ENCODE measurements at regions not wholly inside any gene's neighbourhood (a gene's known extent, or its start where the extent isn't known, plus 50 kb on each side); places are given as distances from the start of the nearest gene placed in this dataset.
"Not testable (repeated sequence)": the region's sequence is repeated elsewhere in the genome, so short reads cannot be mapped to it uniquely, and the experiment has no call there.

DNA sequence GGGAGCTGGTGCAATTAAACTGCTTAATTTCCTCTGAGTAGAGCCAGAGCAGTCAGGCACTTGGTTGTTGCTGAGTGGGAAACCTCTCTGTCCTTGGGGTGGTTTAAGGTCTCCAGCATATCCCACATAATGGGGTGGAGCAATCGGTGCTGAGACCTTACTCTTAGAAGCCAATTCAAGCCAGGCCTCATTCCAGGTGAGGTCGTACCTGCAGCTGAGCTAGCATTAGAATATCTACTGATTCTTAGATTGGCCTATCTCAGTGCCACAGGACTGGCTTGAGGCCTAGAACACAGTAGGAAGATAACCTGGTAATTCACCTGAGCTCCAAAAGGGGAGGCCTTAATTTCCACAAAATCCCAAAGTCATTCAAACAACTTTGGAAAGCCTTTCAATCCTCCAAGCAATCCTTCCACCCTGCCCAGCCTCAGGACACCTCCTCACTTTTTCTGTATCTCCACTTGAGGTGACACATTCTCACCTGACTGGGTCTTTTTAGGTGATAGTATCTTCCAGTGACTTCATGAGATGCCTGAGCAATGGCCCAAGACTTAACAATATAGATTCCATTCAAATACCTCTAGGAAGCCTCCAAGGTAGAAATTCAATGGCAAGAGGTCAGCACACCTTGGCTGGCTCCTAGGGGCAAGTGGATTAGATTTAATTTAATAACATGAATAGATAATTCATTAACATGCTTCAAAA is 91.0 kb downstream of the FEM1C start:
- Histone ChIP-seq H3K4me3 (no peak overlapping the region), H3K27me3 (no peaks in the 10 kb centered on the region), H3K36me3 (replicated peaks in 1 of 2; ENCODE audit: insufficient read depth in 1 of 2, low read depth in 2 of 2) (no peaks in the 10 kb centered on the region), H3K27ac (peak overlapping the region in 3 of 4 donors; percentile 53 to 77 (median 60)), H3K4me1 (peaks cover 79% of the 10 kb centered on the region), H3K9me3 (no peaks in the 10 kb centered on the region)
- intact Hi-C loops (cut with DNase I) = no loop called here
- peak; percentile 28 to 75 (median 56) for DNase-seq
- ATAC-seq = peak; percentile 30
- TF ChIP-seq POLR2A (IDR thresholded peaks at IDR 0.05) (peak in 1 of 3 donors; percentile 25), CTCF (IDR thresholded peaks at IDR 0.05) (no peak)
- WGBS, 2 donors = 35 to 58% methylated on average over 2 of the region's 2 CpGs

DNA sequence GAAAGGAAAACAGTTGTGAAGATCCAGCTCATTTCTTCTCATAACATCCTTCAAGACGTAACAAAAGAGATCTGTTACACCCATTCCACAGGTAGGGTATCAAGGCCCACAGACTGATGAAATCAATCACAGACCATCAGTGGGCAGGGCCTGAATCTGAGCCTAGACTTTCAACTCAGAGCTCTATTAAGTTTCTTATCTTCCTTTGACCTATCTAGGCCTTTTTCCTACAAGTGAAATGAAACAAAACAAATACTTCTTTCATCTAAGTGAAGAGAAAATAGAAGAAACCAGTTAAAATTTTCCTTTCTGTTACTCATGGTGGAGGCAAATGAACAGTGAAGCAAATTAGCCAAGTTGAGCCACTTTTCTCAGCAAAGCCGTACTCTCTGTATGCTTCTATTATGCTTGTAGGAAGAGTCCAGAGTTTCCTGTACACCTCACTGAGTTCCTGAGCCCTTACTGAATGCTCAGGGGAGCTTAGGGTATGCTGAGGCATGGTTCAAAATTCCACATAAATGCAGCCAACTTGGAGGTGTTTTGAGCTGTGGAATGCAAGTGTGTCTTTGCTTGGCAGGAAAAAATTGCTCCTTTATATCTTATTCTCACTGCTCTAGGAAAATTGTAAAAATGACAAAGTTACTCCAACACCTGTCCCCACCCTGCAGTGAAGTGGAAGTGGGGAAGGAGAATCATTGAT is 91.9 kb downstream of the FEM1C start:
- Histone ChIP-seq H3K27ac (peak overlapping the region in 3 of 4 donors; percentile 53 to 77 (median 60)), H3K36me3 (replicated peaks in 1 of 2; ENCODE audit: insufficient read depth in 1 of 2, low read depth in 2 of 2) (no peaks in the 10 kb centered on the region), H3K4me3 (no peak overlapping the region), H3K27me3 (no peaks in the 10 kb centered on the region), H3K9me3 (no peaks in the 10 kb centered on the region), H3K4me1 (peaks cover 75% of the 10 kb centered on the region)
- no peak for ATAC-seq
- no peak for TF ChIP-seq POLR2A (IDR thresholded peaks at IDR 0.05)
- TF ChIP-seq CTCF (IDR thresholded peaks at IDR 0.05) = no peak
- 66 to 81% methylated on average over 2 of the region's 2 CpGs for WGBS, 2 donors
- no peak for DNase-seq
- intact Hi-C loops (cut with DNase I) = no loop called here

- ATAC-seq (peak; percentile 28), DNase-seq (peak in 3 of 4 donors; percentile 23 to 58 (median 32))
- no peaks in the 10 kb centered on the region for H3K36me3 ChIP-seq (replicated peaks in 1 of 2; ENCODE audit: insufficient read depth in 1 of 2, low read depth in 2 of 2)
- intact Hi-C loops (cut with DNase I) = no loop called here
- no peaks in the 10 kb centered on the region for H3K9me3 ChIP-seq
- H3K4me1 ChIP-seq = peaks cover 69% of the 10 kb centered on the region
- no peaks in the 10 kb centered on the region for H3K27me3 ChIP-seq
- H3K4me3 ChIP-seq = no peak overlapping the region
- WGBS, 2 donors = 39 to 55% methylated on average over 2 of the region's 2 CpGs
- TF ChIP-seq POLR2A (IDR thresholded peaks at IDR 0.05) (no peak), CTCF (IDR thresholded peaks at IDR 0.05) (no peak)
- peak overlapping the region; percentile 28 to 77 (median 64) for H3K27ac ChIP-seq
Measured at GRCh38 chr5:115452083-115452482, 92.5 kb downstream of the FEM1C start.

- peaks cover 58% of the 10 kb centered on the region for H3K4me1 ChIP-seq
- H3K4me3 ChIP-seq = no peak overlapping the region
- intact Hi-C loops (cut with DNase I) = no loop called here
- H3K9me3 ChIP-seq = no peaks in the 10 kb centered on the region
- H3K36me3 ChIP-seq (replicated peaks in 1 of 2; ENCODE audit: insufficient read depth in 1 of 2, low read depth in 2 of 2) = no peaks in the 10 kb centered on the region
- TF ChIP-seq POLR2A (IDR thresholded peaks at IDR 0.05) = no peak
- peak in 1 of 4 donors; percentile 30 for DNase-seq
- peak overlapping the region in 3 of 4 donors; percentile 60 to 77 (median 69) for H3K27ac ChIP-seq
- no peaks in the 10 kb centered on the region for H3K27me3 ChIP-seq
- WGBS, 2 donors = 15 to 38% methylated on average over 1 of the region's 1 CpG
- ATAC-seq = peak; percentile 34
Measured at GRCh38 chr5:115450741-115451140, 93.8 kb downstream of the FEM1C start.

DNA sequence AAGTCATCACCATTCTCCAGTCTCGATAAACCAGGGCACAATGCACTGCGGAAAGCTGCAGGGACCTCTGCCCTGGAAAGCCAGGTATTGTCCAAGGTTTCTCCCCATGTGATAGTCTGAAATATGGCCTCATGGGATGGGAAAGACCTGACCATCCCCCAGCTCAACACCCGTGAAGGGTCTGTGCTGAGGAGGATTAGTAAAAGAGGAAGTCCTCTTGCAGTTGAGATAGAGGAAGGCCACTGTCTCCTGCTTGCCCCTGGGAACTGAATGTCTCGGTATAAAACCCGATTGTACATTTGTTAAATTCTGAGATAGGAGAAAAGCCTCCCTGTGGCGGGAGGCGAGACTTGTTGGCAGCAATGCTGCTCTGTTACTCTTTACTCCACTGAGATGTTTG is 95.9 kb downstream of the FEM1C start:
- H3K9me3 ChIP-seq; ATAC-seq; H3K27me3 ChIP-seq; H3K27ac ChIP-seq; H3K36me3 ChIP-seq (replicated peaks in 1 of 2; ENCODE audit: insufficient read depth in 1 of 2, low read depth in 2 of 2); H3K4me3 ChIP-seq; intact Hi-C loops (cut with DNase I); DNase-seq: not testable (repeated sequence)
- peaks cover 40% of the 10 kb centered on the region for H3K4me1 ChIP-seq
- WGBS, 2 donors = 79 to 82% methylated on average over 5 of the region's 7 CpGs

Measured in body of pancreas (tissue), 4 donors.